22Rv1 (cell line): ENCODE measurements at regions not wholly inside any gene's neighbourhood (a gene's known extent, or its start where the extent isn't known, plus 50 kb on each side); places are given as distances from the start of the nearest gene placed in this dataset.

Experiments used
- CTCF ChIP-seq: fragments of 450-650 bp; IDR thresholded peaks from 2 replicates; pipeline ENCODE4 v1.5.1; 2017; ENCODE audit warnings: mild to moderate bottlenecking
- ZFX ChIP-seq: fragments of 450-650 bp; IDR thresholded peaks from 2 replicates; pipeline ENCODE4 v1.6.1; 2017; ENCODE audit warnings: antibody characterized with exemption, borderline replicate concordance

- no peak for TF ChIP-seq CTCF
- no peak for TF ChIP-seq ZFX
These were observed 317.4 kb upstream of the HNRNPA3 start for GRCh38 chr2:176895158-176895557.
